ENCODE measurements at regions not wholly inside any gene's neighbourhood (a gene's known extent, or its start where the extent isn't known, plus 50 kb on each side); places are given as distances from the start of the nearest gene placed in this dataset.

DNA sequence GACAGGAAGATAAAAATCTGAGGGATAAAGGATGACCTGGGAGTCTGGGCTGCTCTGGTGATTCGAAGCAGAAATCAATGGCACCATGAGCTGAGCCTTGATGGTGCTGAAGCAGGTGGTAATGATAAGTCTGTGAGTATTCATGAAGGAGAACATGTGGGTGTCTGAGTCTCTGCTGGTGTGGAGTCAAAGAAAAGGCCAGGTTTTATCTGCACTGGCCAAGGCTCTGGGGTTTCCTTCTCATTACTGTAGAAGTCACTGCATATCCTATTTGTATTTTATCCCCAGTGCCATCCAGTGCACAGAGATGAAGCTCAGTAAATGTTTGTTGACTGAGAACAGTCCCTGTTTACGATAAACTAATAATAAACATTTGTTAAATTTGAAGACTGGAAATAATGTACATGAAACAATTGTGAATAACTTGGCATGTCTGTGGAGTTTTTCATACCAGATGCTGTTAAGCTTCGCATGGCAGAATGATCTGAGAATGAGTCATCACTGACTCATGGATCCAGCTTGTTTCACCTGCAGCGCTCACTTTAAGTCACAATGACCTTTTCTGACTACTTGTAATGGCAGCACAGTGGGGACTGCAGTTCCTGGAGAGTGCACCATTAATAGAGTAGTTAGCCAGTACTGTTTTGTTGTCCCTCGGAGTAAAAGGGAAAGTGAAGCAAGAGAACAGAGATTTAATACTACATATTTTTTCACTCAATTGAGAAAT is 538.5 kb downstream of the HTR7 start:
- DNase-seq (ENCODE audit: low read depth) = no peak
- H3K4me3 ChIP-seq (ENCODE audit: control insufficient read depth, low read depth, low read length) = no peak overlapping the region
- TF ChIP-seq, protein P1, sequence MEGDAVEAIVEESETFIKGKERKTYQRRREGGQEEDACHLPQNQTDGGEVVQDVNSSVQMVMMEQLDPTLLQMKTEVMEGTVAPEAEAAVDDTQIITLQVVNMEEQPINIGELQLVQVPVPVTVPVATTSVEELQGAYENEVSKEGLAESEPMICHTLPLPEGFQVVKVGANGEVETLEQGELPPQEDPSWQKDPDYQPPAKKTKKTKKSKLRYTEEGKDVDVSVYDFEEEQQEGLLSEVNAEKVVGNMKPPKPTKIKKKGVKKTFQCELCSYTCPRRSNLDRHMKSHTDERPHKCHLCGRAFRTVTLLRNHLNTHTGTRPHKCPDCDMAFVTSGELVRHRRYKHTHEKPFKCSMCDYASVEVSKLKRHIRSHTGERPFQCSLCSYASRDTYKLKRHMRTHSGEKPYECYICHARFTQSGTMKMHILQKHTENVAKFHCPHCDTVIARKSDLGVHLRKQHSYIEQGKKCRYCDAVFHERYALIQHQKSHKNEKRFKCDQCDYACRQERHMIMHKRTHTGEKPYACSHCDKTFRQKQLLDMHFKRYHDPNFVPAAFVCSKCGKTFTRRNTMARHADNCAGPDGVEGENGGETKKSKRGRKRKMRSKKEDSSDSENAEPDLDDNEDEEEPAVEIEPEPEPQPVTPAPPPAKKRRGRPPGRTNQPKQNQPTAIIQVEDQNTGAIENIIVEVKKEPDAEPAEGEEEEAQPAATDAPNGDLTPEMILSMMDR (IDR thresholded peaks at IDR 0.05; ENCODE audit: control insufficient read depth, insufficient read depth, low read depth, low read length, missing control alignments) = no peak

DNA sequence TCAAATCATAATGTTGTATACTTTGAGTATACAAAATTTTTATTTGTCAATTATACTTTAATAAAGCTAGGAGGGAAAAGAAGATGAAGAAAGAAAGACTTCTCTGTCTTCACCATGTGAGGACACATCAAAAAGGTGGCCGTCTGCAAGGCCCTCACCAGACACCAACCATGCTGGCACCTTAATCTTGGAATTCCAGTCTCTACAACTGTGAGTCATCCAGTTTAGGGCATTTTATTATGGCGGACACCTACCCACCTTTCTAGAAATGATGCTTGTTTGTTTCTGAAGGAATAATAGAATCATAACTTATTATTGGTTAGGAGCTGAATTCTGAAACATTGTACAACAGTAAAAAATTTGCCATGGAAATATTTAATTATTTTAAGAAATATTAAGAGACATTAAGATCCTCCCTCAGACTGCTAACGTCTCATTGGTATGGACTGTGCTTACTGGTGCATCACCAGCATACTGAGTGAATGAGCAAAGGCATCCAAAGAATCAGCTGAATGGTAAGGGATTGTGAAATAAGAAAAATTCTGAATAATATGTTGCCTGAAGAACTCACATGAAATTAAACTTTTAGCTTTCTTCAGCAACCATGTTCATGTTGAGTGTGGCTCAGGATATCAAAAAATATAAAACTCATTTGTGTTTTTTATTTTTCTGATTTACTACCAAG is 536.6 kb downstream of the HTR7 start:
- TF ChIP-seq, protein P1 (IDR thresholded peaks at IDR 0.05; ENCODE audit: control insufficient read depth, insufficient read depth, low read depth, low read length, missing control alignments) = no peak

DNA sequence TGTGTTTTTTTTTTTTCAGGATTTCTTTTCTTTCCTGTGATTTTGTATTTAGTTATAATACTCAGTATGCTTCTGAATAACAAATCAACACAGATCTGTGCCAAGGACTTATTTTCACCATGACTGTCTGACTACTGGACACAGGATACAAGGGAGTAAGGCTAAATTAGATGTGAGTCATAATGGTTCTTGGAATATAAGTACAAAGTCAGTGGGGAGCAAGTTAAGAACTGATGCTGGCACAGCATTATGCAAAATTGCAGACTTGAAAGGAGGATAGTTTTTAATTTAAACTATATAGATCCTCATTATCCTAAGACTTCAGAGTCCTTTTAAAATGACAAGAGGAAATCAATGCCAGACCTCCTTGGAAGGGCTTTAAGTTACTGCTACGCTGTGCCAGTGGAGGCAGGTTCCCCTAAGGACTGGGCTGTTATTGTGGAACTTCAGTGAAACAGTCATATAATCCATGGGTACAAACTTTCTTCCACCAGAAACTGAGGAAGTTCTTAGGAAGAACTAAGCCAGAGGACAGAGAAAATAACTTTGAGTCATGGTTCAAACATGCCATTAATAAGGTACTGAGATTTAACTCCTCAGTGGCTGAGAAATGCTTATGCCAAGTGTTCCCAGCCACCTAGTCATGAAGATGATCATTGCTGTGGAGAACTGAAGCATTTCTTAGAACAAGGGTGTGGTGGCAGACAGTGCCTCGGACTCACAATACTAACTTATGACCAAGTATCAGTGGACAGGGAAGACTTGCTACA is 531.2 kb downstream of the HTR7 start:
- no peak for DNase-seq (ENCODE audit: low read depth)

More for the DNA sequence above, 536.6 kb downstream of the HTR7 start:
- no peak for DNase-seq (ENCODE audit: low read depth)
- no peak overlapping the region for H3K4me3 ChIP-seq (ENCODE audit: control insufficient read depth, low read depth, low read length)

DNA sequence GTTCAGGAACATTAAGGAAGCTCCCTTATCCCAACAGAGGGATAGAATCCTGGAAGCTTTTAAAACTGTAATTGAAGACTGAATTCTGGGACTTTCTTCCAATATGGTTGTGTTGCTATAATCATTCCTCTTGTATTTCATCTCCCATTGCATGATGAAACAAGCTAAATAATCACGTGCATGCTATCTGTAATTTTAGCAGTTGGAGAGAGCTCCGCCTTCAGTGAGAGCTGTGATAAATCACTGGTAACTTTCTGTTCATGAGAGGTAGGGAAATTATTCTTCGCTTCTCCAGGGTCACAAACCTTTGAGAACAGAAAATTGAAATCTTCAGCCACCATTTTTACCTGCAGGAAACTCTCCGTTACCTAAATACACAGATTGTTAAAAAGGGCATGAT is 530.2 kb downstream of the HTR7 start:
- DNase-seq (ENCODE audit: low read depth) = no peak
- H3K4me3 ChIP-seq (ENCODE audit: control insufficient read depth, low read depth, low read length) = no peak overlapping the region
- TF ChIP-seq, protein P1 (IDR thresholded peaks at IDR 0.05; ENCODE audit: control insufficient read depth, insufficient read depth, low read depth, low read length, missing control alignments) = no peak

More for the DNA sequence above, 531.2 kb downstream of the HTR7 start:
- H3K4me3 ChIP-seq (ENCODE audit: control insufficient read depth, low read depth, low read length) = no peak overlapping the region
- TF ChIP-seq, protein P1 (IDR thresholded peaks at IDR 0.05; ENCODE audit: control insufficient read depth, insufficient read depth, low read depth, low read length, missing control alignments) = no peak

DNA sequence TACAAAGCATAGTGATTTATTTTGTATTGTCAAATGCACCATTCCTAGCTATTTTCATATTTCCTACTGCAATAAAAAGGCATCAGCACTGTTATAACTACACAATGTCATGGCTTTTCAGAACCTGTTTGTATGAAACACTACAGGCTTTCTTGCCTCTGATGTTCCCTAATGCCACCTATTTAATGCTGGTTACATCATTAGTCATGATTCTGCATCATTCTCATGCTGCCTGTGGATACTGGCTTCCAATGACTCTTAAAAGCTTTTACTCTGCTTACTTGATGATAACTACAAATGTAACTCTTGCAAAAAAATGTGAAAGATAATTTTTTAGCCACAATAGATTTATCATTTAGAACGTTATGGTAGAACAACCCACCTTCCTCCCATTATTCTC is 529.4 kb downstream of the HTR7 start:
- TF ChIP-seq, protein P1 (IDR thresholded peaks at IDR 0.05; ENCODE audit: control insufficient read depth, insufficient read depth, low read depth, low read length, missing control alignments) = no peak
- no peak for DNase-seq (ENCODE audit: low read depth)

GRCh38 chr10:90328896-90329295 is 528.9 kb downstream of the HTR7 start:
- TF ChIP-seq, protein P1 (IDR thresholded peaks at IDR 0.05; ENCODE audit: control insufficient read depth, insufficient read depth, low read depth, low read length, missing control alignments) = no peak
- no peak for DNase-seq (ENCODE audit: low read depth)
- no peak overlapping the region for H3K4me3 ChIP-seq (ENCODE audit: control insufficient read depth, low read depth, low read length)

More for the DNA sequence above, 529.4 kb downstream of the HTR7 start:
- H3K4me3 ChIP-seq (ENCODE audit: control insufficient read depth, low read depth, low read length) = no peak overlapping the region

Measured in AG09309 (cell line).